H9 (cell line): ENCODE measurements at regions not wholly inside any gene's neighbourhood (a gene's known extent, or its start where the extent isn't known, plus 50 kb on each side); places are given as distances from the start of the nearest gene placed in this dataset.

Source experiments
- DNase-seq: peaks from one replicate; pipeline ENCODE4 v3.0.0-alpha.2; 2017
- H2AFZ ChIP-seq: one replicate; pipeline ENCODE4 v1.6.1; 2013; ENCODE audit warnings: mild to moderate bottlenecking, low read length, control low read depth, moderate library complexity
- H2AK5ac ChIP-seq: 2 replicates; pipeline ENCODE4 v1.6.1; 2013; ENCODE audit warnings: low read length, control low read depth, mixed read lengths; ENCODE audit not compliant: insufficient read length
- H2BK120ac ChIP-seq: one replicate; pipeline ENCODE4 v1.6.1; 2013; ENCODE audit warnings: low read depth, mild to moderate bottlenecking, low read length, control low read depth, inconsistent platforms; ENCODE audit not compliant: poor library complexity, severe bottlenecking
- H2BK12ac ChIP-seq: 2 replicates; pipeline ENCODE4 v1.6.1; 2013; ENCODE audit warnings: low read length, control low read depth, mixed read lengths, low read depth; ENCODE audit not compliant: insufficient read length
- H2BK15ac ChIP-seq: 2 replicates; pipeline ENCODE4 v1.6.1; 2013; ENCODE audit warnings: low read depth, low read length, control low read depth
- H2BK20ac ChIP-seq: one replicate; pipeline ENCODE4 v1.6.1; 2013; ENCODE audit warnings: low read depth, mild to moderate bottlenecking, low read length, control low read depth, inconsistent platforms; ENCODE audit not compliant: poor library complexity, severe bottlenecking
- H2BK5ac ChIP-seq: 2 replicates; pipeline ENCODE4 v1.6.1; 2013; ENCODE audit warnings: low read length, control low read depth, mixed read lengths; ENCODE audit not compliant: insufficient read length
- H3K14ac ChIP-seq: 2 replicates; pipeline ENCODE4 v1.6.1; 2013; ENCODE audit warnings: low read length, control low read depth; ENCODE audit not compliant: insufficient read depth
- H3K18ac ChIP-seq: 2 replicates; pipeline ENCODE4 v1.6.1; 2013; ENCODE audit warnings: low read depth, mild to moderate bottlenecking, mixed read lengths, low read length, control low read depth; ENCODE audit not compliant: insufficient read length
- H3K23ac ChIP-seq: 2 replicates; pipeline ENCODE4 v1.6.1; 2013; ENCODE audit warnings: low read length, control low read depth, mixed read lengths, low read depth; ENCODE audit not compliant: insufficient read length
- H3K23me2 ChIP-seq: 2 replicates; pipeline ENCODE4 v1.6.1; 2013; ENCODE audit warnings: low read depth, mild to moderate bottlenecking, mixed read lengths, low read length, control low read depth; ENCODE audit not compliant: insufficient read length, poor library complexity, severe bottlenecking
- H3K27ac ChIP-seq: 2 replicates; pipeline ENCODE4 v1.5.1; 2013; ENCODE audit warnings: low read length, control low read depth, mixed read lengths, low read depth; ENCODE audit not compliant: insufficient read length
- H3K27me3 ChIP-seq: 2 replicates; pipeline ENCODE4 v1.6.1; 2013; ENCODE audit warnings: low read length, control low read depth, inconsistent platforms; ENCODE audit not compliant: insufficient read depth
- H3K4ac ChIP-seq: 2 replicates; pipeline ENCODE4 v1.6.1; 2013; ENCODE audit warnings: low read depth, mild to moderate bottlenecking, control low read depth, inconsistent platforms, low read length, moderate library complexity
- H3K4me1 ChIP-seq: 2 replicates; pipeline ENCODE4 v1.6.1; 2013; ENCODE audit warnings: low read length, control low read depth, inconsistent platforms; ENCODE audit not compliant: insufficient read depth
- H3K4me2 ChIP-seq: 2 replicates; pipeline ENCODE4 v1.6.1; 2013; ENCODE audit warnings: low read length, control low read depth, mixed read lengths; ENCODE audit not compliant: insufficient read length, insufficient read depth
- H3K56ac ChIP-seq: 2 replicates; pipeline ENCODE4 v1.6.1; 2013; ENCODE audit warnings: low read depth, mild to moderate bottlenecking, mixed read lengths, low read length, control low read depth; ENCODE audit not compliant: insufficient read length
- H3K79me1 ChIP-seq: 2 replicates; pipeline ENCODE4 v1.6.1; 2013; ENCODE audit warnings: low read depth, mild to moderate bottlenecking, moderate library complexity, low read length, control low read depth, inconsistent platforms; ENCODE audit not compliant: insufficient read depth, poor library complexity, severe bottlenecking
- H3K79me2 ChIP-seq: 2 replicates; pipeline ENCODE4 v1.6.1; 2013; ENCODE audit warnings: low read length, control low read depth, inconsistent platforms; ENCODE audit not compliant: insufficient read depth
- H3K9ac ChIP-seq: 2 replicates; pipeline ENCODE4 v1.6.1; 2013; ENCODE audit warnings: low read length, control low read depth, mixed read lengths; ENCODE audit not compliant: insufficient read length; ENCODE audit errors: extremely low read depth
- H3K9me3 ChIP-seq: one replicate; pipeline ENCODE4 v1.6.1; 2013; ENCODE audit warnings: low read depth, low read length, inconsistent platforms; ENCODE audit not compliant: control insufficient read depth
- H3T11ph ChIP-seq: one replicate; pipeline ENCODE4 v1.6.1; 2013; ENCODE audit warnings: mild to moderate bottlenecking, low read length, control low read depth, inconsistent platforms
- H4K20me1 ChIP-seq: one replicate; pipeline ENCODE4 v1.6.1; 2013; ENCODE audit not compliant: control insufficient read depth, insufficient read length, insufficient read depth
- H4K5ac ChIP-seq: 2 replicates; pipeline ENCODE4 v1.6.1; 2013; ENCODE audit warnings: low read depth, mild to moderate bottlenecking, mixed read lengths, low read length, control low read depth; ENCODE audit not compliant: insufficient read length
- H4K8ac ChIP-seq: replicated peaks from 2 replicates; pipeline ENCODE4 v1.6.1; 2013; ENCODE audit warnings: low read length, control low read depth, mixed read lengths, low read depth; ENCODE audit not compliant: insufficient read length
- H4K91ac ChIP-seq: 2 replicates; pipeline ENCODE4 v1.6.1; 2013; ENCODE audit warnings: low read depth, mild to moderate bottlenecking, moderate library complexity, mixed read lengths, low read length, control low read depth; ENCODE audit not compliant: insufficient read length
- H3K27ac Mint-ChIP-seq, 3 experiments: 2 replicates in 2 of 3; 3 replicates in 1 of 3; pipeline ENCODE4 v1.8.0; 2020 to 2021; ENCODE audit warnings: mixed read lengths in 3 of 3, mild to moderate bottlenecking in 1 of 3, moderate library complexity in 1 of 3
- H3K27me3 Mint-ChIP-seq: 2 replicates; pipeline ENCODE4 v1.8.0; 2021; ENCODE audit warnings: low read depth, mild to moderate bottlenecking, moderate library complexity, mixed read lengths
- H3K36me3 Mint-ChIP-seq, 3 experiments: 2 replicates in 2 of 3; 3 replicates in 1 of 3; pipeline ENCODE4 v1.8.0; 2020 to 2021; ENCODE audit warnings: low read depth in 3 of 3, mixed read lengths in 3 of 3; ENCODE audit not compliant: insufficient read depth in 1 of 3
- H3K4me1 Mint-ChIP-seq, 2 experiments: 2 replicates each; pipeline ENCODE4 v1.8.0; 2020; ENCODE audit warnings: mixed read lengths in 2 of 2
- H3K4me3 Mint-ChIP-seq, 2 experiments: 2 replicates in 1 of 2; 3 replicates in 1 of 2; pipeline ENCODE4 v1.8.0; 2020 to 2021; ENCODE audit warnings: mild to moderate bottlenecking in 2 of 2, mixed read lengths in 2 of 2, moderate library complexity in 1 of 2
- H3K9me3 Mint-ChIP-seq, 2 experiments: 2 replicates in 1 of 2; 3 replicates in 1 of 2; pipeline ENCODE4 v1.8.0; 2020; ENCODE audit warnings: mild to moderate bottlenecking in 2 of 2, mixed read lengths in 2 of 2, moderate library complexity in 1 of 2
- CTCF ChIP-seq: fragments of 200-600 bp; sonication (generic); conservative IDR thresholded peaks from 3 replicates; pipeline ENCODE4 v1.8.0; 2021; ENCODE audit warnings: antibody characterized with exemption, mild to moderate bottlenecking
- WGBS: extraction: QIAGEN DNeasy Blood & Tissue Kit; methylation state at CpG from one replicate; pipeline ENCODE4 v1.1.7; 2013; ENCODE audit warnings: missing lambda C conversion rate, low lambda C conversion rate, mixed read lengths; ENCODE audit not compliant: insufficient read length; ENCODE audit errors: extremely low coverage; 5-methylcytosine and 5-hydroxymethylcytosine counted together

GRCh38 chr5:35339006-35339405 lies 108.7 kb upstream of the PRLR start:
- Mint-ChIP-seq H3K27me3 (no peaks in the 10 kb centered on the region), H3K27ac (peak overlapping the region; percentile 98 to 100 (median 99)), H3K4me1 (peaks cover 37 to 38% of the 10 kb centered on the region in 2 experiments), H3K9me3 (peaks cover 17% of the 10 kb centered on the region in 2 experiments), H3K4me3 (no peak overlapping the region), H3K36me3 (peaks cover 7 to 26% (median 12%) of the 10 kb centered on the region in 3 experiments; a peak in 6 of 7 replicates)
- Histone ChIP-seq H3K23ac (no peak overlapping the region), H4K20me1 (no peaks in the 10 kb centered on the region), H3K27ac (peak overlapping the region; percentile 100), H2BK20ac (no peak overlapping the region), H3K4me1 (peaks cover 6% of the 10 kb centered on the region; the same call in 1 of the 2 replicates), H2BK12ac (peak overlapping the region; percentile 98), H4K91ac (no peak overlapping the region), H3K18ac (peak overlapping the region; percentile 84), H3K9ac (no peak overlapping the region), H2BK5ac (no peak overlapping the region), H3K56ac (no peak overlapping the region), H4K8ac (no peak overlapping the region), H3K23me2 (no peaks in the 10 kb centered on the region), H3K9me3 (peaks cover 8% of the 10 kb centered on the region), H3K79me1 (no peaks in the 10 kb centered on the region), H3K4me2 (no peak overlapping the region), H3K14ac (peak overlapping the region; percentile 78; the same call in 1 of the 2 replicates), H4K5ac (no peak overlapping the region), H3T11ph (peak overlapping the region; percentile 84), H3K4ac (peak overlapping the region; percentile 98; the same call in 1 of the 2 replicates), H3K27me3 (no peaks in the 10 kb centered on the region), H2BK15ac (no peak overlapping the region), H2BK120ac (no peak overlapping the region), H2AFZ (no peak overlapping the region), H3K79me2 (no peaks in the 10 kb centered on the region), H2AK5ac (no peak overlapping the region)
- no peak for DNase-seq
- no CpG with 5 or more reads among the region's 1 CpG for WGBS
- no peak for TF ChIP-seq CTCF
